Gastrocnemius medialis (tissue), 4 donors: ENCODE measurements at regions not wholly inside any gene's neighbourhood (a gene's known extent, or its start where the extent isn't known, plus 50 kb on each side); places are given as distances from the start of the nearest gene placed in this dataset.

Source experiments
- ATAC-seq, 2 donors: fragments of 150-250 bp; one replicate each; pipeline ENCODE4 v1.9.1; 2016
- DNase-seq, 2 donors: peaks; one replicate each; pipeline ENCODE4 v3.0.0-alpha.2; 2019
- H3K27ac ChIP-seq, 4 donors: fragments of 200-600 bp; sonication (generic); 1 replicate in 1 of 4; 2 replicates in 3 of 4; pipeline ENCODE4 v1.5.1; 2016 to 2018; ENCODE audit warnings: mild to moderate bottlenecking in 2 of 4, moderate library complexity in 1 of 4
- H3K27me3 ChIP-seq, 3 donors: fragments of 200-600 bp; sonication (generic) in 2 of 3; 1 replicate in 1 of 3; 2 replicates in 2 of 3; pipeline versions ENCODE4 v1.5.1 to v1.6.0; 2016 to 2019; ENCODE audit warnings: mild to moderate bottlenecking in 1 of 3, moderate library complexity in 1 of 3
- H3K36me3 ChIP-seq, 2 donors: fragments of 200-600 bp; sonication (generic) in 1 of 2; one replicate each; pipeline ENCODE4 v1.5.1; 2017 to 2018
- H3K4me1 ChIP-seq, 2 donors: fragments of 200-600 bp; sonication (generic) in 1 of 2; one replicate each; pipeline ENCODE4 v1.5.1; 2016 to 2017; ENCODE audit warnings: mild to moderate bottlenecking in 2 of 2
- H3K4me3 ChIP-seq, 4 donors: fragments of 200-600 bp; sonication (generic) in 3 of 4; 1 replicate in 1 of 4; 2 replicates in 3 of 4; pipeline ENCODE4 v1.5.1; 2016 to 2019; ENCODE audit warnings: mild to moderate bottlenecking in 2 of 4
- H3K9me3 ChIP-seq, 3 donors: fragments of 200-600 bp; sonication (generic) in 2 of 3; 1 replicate in 1 of 3; 2 replicates in 2 of 3; pipeline ENCODE4 v1.5.1; 2016 to 2019
- POLR2A ChIP-seq, 2 donors: fragments of 450-650 bp; IDR thresholded peaks; one replicate each; pipeline ENCODE4 v1.6.1; 2017; ENCODE audit warnings: antibody characterized with exemption in 2 of 2, mild to moderate bottlenecking in 2 of 2, moderate library complexity in 2 of 2
- in situ Hi-C, 4 donors: fragments of 200-750 bp; cut with MboI; loops; one replicate each; pipeline versions ENCODE4 v1.15.0 to v1.8.0; 2017; ENCODE audit warnings: low sequenced_read_pairs in 4 of 4
- intact Hi-C: fragments of 100-400 bp; cut with DNase I; formaldehyde crosslinking; loops from one replicate; pipeline ENCODE4 v1.15.1; 2023; ENCODE audit warnings: low total_unique reads
- TF ChIP-seq, protein P1 (sequence below), 5 experiments: fragments of 450-650 bp in 3 of 5; fragments of 200-600 bp in 2 of 5; sonication (generic) in 2 of 5; IDR thresholded peaks in 4 of 5; conservative IDR thresholded peaks in 1 of 5; 1 replicate in 4 of 5; 2 replicates in 1 of 5; pipeline ENCODE4 v1.5.1; 2016 to 2019; ENCODE audit warnings: antibody characterized with exemption in 5 of 5, mild to moderate bottlenecking in 3 of 5, moderate library complexity in 3 of 5

- no peak for DNase-seq
- in situ Hi-C loops: no loop called here
- no peak for TF ChIP-seq POLR2A (IDR thresholded peaks at IDR 0.05)
- TF ChIP-seq, protein P1, sequence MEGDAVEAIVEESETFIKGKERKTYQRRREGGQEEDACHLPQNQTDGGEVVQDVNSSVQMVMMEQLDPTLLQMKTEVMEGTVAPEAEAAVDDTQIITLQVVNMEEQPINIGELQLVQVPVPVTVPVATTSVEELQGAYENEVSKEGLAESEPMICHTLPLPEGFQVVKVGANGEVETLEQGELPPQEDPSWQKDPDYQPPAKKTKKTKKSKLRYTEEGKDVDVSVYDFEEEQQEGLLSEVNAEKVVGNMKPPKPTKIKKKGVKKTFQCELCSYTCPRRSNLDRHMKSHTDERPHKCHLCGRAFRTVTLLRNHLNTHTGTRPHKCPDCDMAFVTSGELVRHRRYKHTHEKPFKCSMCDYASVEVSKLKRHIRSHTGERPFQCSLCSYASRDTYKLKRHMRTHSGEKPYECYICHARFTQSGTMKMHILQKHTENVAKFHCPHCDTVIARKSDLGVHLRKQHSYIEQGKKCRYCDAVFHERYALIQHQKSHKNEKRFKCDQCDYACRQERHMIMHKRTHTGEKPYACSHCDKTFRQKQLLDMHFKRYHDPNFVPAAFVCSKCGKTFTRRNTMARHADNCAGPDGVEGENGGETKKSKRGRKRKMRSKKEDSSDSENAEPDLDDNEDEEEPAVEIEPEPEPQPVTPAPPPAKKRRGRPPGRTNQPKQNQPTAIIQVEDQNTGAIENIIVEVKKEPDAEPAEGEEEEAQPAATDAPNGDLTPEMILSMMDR (IDR thresholded peaks at IDR 0.05 in 4 of 5, conservative IDR thresholded peaks at IDR 0.05 in 1 of 5): no peak
These were observed 2177.9 kb upstream of the C9orf72 start for GRCh38 chr9:29751226-29751625.

DNA sequence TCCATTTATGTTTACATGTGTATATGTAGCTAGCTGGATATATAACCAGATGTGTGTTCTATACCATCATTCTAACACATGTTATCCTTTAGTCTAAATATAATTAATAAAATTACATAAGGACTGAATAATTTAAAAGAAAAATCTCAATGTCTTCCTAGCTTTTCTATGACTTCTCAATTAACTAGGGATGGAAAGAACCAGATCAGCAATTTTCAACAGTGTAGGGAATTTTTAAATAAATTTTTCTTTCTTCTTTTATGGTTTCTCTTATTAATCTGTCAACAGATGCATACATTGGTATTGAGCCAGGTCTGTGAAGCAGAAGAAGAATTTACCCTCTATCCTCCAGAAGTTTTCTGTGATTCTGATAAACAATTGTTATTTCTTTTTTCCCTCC, 2180.4 kb upstream of the C9orf72 start:
- Histone ChIP-seq H3K27ac (no peak overlapping the region), H3K9me3 (no peaks in the 10 kb centered on the region), H3K4me1 (no peaks in the 10 kb centered on the region), H3K27me3 (no peaks in the 10 kb centered on the region), H3K36me3 (no peaks in the 10 kb centered on the region), H3K4me3 (no peak overlapping the region)
- TF ChIP-seq, protein P1 (IDR thresholded peaks at IDR 0.05 in 4 of 5, conservative IDR thresholded peaks at IDR 0.05 in 1 of 5): no peak
- no peak for TF ChIP-seq POLR2A (IDR thresholded peaks at IDR 0.05)
- in situ Hi-C loops (no loop called here), intact Hi-C loops (no loop called here)
- no peak for ATAC-seq
- no peak for DNase-seq

More at GRCh38 chr9:29751226-29751625, 2177.9 kb upstream of the C9orf72 start:
- Histone ChIP-seq H3K4me1 (no peaks in the 10 kb centered on the region), H3K27me3 (no peaks in the 10 kb centered on the region), H3K36me3 (no peaks in the 10 kb centered on the region), H3K27ac (no peak overlapping the region), H3K4me3 (no peak overlapping the region), H3K9me3 (no peaks in the 10 kb centered on the region)
- no peak for ATAC-seq
- intact Hi-C loops: no loop called here

DNA sequence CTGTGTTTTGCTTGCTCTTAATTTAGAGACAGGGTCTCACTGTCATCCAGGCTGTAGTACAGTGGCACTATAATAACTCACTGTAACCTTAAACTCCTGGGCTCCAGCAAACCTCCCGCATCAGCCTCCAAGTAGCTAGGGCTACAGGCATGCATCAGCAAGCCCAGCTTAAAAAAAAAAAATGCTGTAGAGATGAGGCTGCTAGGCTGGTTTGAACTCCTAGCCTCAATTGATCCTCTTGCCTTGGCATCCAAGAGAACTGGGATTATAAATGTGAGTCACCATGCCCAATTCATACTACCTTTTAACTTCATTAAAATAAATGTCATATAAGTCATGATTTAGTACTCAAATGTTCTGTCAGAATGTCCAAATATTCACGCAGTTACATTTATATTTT, 2195.7 kb upstream of the C9orf72 start:
- TF ChIP-seq POLR2A (IDR thresholded peaks at IDR 0.05): no peak
- TF ChIP-seq, protein P1 (IDR thresholded peaks at IDR 0.05 in 4 of 5, conservative IDR thresholded peaks at IDR 0.05 in 1 of 5): no peak
- no peaks in the 10 kb centered on the region for H3K36me3 ChIP-seq
- intact Hi-C loops: no loop called here
- DNase-seq (no peak), ATAC-seq (no peak)
- in situ Hi-C loops: no loop called here
- H3K27ac ChIP-seq: no peak overlapping the region
- no peaks in the 10 kb centered on the region for H3K27me3 ChIP-seq
- H3K9me3 ChIP-seq: no peaks in the 10 kb centered on the region
- H3K4me1 ChIP-seq: no peaks in the 10 kb centered on the region
- H3K4me3 ChIP-seq: no peak overlapping the region

DNA sequence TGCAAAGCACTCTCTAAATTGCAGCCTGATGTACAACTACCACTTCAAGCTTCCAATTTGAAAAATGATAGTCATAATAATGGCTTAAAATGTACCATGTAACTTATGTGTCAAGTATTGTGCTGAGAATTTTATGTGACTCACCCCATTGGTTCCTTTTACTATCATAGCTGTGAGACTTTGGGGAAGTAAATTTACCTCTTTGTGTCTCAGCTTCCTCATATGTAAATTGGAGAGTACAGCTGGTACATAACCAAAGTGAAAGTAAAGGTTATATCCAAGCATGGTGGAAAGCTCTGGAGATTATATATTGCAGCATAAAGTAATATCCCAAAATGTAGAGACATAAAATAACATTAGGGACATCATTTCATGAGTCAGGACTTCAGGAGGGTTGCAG, 2200.4 kb upstream of the C9orf72 start:
- no peak for TF ChIP-seq POLR2A (IDR thresholded peaks at IDR 0.05)
- TF ChIP-seq, protein P1 (IDR thresholded peaks at IDR 0.05 in 4 of 5, conservative IDR thresholded peaks at IDR 0.05 in 1 of 5): no peak

DNA sequence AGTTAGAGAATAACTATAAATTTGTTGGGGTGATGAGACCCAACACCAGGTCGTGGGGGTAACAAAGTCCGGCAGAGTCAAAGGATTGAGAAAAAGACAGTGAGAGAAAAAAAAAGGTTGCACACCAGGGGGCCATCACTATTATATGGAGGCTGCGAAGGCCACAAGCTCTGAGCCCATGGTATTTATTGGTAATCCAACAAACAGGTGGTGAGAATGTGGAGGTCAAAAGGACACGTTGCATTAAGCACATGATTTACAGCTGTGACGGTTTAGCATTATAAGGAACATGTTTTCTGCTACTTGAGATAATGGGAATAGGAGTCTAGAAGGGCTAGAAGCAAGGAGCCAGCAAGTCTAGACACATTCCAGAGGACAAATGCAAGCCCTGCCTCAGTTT, 2202.2 kb upstream of the C9orf72 start:
- DNase-seq (no peak), ATAC-seq (no peak)
- Histone ChIP-seq H3K9me3 (no peaks in the 10 kb centered on the region), H3K27ac (no peak overlapping the region), H3K4me1 (no peaks in the 10 kb centered on the region), H3K4me3 (no peak overlapping the region), H3K36me3 (no peaks in the 10 kb centered on the region), H3K27me3 (no peaks in the 10 kb centered on the region)
- intact Hi-C loops (no loop called here), in situ Hi-C loops (loop anchor here in 1 of 4 donors (10.0 kb wide), 1 partner anchor 61 kb away; no protein-coding TSS in a partner anchor)
- TF ChIP-seq POLR2A (IDR thresholded peaks at IDR 0.05): no peak
- TF ChIP-seq, protein P1 (IDR thresholded peaks at IDR 0.05 in 4 of 5, conservative IDR thresholded peaks at IDR 0.05 in 1 of 5): no peak

More for the DNA sequence above, 2200.4 kb upstream of the C9orf72 start:
- DNase-seq: no peak
- no peaks in the 10 kb centered on the region for H3K27me3 ChIP-seq
- H3K27ac ChIP-seq: no peak overlapping the region
- no peaks in the 10 kb centered on the region for H3K4me1 ChIP-seq
- no peak for ATAC-seq
- H3K9me3 ChIP-seq: no peaks in the 10 kb centered on the region
- in situ Hi-C loops (loop anchor here in 1 of 4 donors (10.0 kb wide), 1 partner anchor 59 kb away; no protein-coding TSS in a partner anchor), intact Hi-C loops (no loop called here)
- H3K36me3 ChIP-seq: no peaks in the 10 kb centered on the region
- H3K4me3 ChIP-seq: no peak overlapping the region
